GM12864 (cell line): ENCODE measurements at regions not wholly inside any gene's neighbourhood (a gene's known extent, or its start where the extent isn't known, plus 50 kb on each side); places are given as distances from the start of the nearest gene placed in this dataset.
"Not testable (repeated sequence)": the region's sequence is repeated elsewhere in the genome, so short reads cannot be mapped to it uniquely, and the experiment has no call there.

Source experiments
- DNase-seq: peaks from one replicate; pipeline ENCODE4 v3.0.0-alpha.2; 2011; ENCODE audit warnings: low read depth
- H3K4me3 ChIP-seq: 2 replicates; pipeline ENCODE4 v1.5.1; 2011; ENCODE audit warnings: mild to moderate bottlenecking, low read depth, low read length, control low read depth
- TF ChIP-seq, protein P1 (sequence below): IDR thresholded peaks from 2 replicates; pipeline ENCODE4 v1.5.1; 2011; ENCODE audit warnings: low read depth, mild to moderate bottlenecking, moderate library complexity, low read length, control low read depth, inconsistent platforms; ENCODE audit errors: missing control alignments

DNA sequence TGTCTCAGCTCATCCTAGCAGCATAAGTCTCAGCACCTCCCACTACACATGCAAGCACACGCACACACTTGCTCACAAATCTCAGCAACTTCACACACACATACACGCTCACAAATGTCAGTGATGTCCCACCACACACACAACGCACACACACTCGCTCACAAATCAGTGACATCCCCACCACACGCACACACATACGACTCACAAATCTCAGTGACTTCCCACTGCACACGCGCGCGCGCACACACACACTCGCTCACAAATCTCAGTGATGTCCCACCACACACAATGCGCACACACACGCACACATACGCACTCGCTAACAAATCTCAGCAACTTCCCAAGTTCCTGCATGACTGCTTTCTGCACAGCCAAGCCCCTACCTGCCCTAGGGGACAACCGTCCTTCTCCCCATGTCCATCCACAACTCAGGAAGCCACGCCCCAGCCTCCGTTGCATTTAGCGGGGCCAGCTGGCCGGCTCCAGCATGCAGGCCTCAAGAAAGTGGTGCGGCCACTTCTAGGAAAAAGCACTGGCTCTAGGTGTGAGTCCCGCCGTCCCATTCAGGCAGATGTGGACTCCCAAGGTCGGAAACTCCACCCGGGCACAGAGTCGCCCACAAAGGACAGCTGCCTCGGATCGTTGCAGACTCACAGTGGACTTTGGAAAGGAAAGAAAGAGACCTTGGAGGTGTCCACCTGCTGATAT is 180.1 kb upstream of the SALL3 start:
- no peak for DNase-seq
- H3K4me3 ChIP-seq = no peak overlapping the region
- TF ChIP-seq, protein P1, sequence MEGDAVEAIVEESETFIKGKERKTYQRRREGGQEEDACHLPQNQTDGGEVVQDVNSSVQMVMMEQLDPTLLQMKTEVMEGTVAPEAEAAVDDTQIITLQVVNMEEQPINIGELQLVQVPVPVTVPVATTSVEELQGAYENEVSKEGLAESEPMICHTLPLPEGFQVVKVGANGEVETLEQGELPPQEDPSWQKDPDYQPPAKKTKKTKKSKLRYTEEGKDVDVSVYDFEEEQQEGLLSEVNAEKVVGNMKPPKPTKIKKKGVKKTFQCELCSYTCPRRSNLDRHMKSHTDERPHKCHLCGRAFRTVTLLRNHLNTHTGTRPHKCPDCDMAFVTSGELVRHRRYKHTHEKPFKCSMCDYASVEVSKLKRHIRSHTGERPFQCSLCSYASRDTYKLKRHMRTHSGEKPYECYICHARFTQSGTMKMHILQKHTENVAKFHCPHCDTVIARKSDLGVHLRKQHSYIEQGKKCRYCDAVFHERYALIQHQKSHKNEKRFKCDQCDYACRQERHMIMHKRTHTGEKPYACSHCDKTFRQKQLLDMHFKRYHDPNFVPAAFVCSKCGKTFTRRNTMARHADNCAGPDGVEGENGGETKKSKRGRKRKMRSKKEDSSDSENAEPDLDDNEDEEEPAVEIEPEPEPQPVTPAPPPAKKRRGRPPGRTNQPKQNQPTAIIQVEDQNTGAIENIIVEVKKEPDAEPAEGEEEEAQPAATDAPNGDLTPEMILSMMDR = no peak

DNA sequence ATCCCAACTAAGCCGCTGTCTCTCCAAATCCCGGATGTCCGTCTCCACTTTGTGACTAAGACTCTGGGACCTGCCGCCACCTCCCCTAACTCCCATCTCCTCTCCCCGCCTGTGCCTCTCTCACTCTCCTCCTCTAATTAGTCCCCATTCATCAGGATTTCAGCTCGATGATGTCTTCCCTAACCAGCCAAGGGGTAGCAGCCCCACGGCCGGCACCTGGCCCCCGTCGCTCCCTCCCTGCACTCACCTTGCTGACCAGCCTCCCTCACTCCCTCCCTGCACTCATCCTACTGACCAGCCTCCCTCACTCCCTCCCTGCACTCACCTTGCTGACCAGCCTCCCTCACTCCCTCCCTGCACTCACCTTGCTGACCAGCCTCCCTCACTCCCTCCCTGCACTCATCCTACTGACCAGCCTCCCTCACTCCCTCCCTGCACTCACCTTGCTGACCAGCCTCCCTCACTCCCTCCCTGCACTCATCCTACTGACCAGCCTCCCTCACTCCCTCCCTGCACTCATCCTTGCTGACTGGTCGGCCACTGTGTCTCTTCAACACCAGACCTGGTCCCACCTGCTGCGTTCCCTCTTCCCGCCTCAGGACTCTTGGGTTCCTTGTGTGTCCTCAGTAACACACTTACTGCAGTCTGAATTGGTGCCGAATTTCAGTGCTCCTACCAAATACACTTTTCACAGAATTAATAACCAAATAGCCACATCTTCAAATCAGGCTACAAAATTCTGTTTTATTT is 179.3 kb upstream of the SALL3 start:
- not testable (repeated sequence) for DNase-seq, H3K4me3 ChIP-seq

DNA sequence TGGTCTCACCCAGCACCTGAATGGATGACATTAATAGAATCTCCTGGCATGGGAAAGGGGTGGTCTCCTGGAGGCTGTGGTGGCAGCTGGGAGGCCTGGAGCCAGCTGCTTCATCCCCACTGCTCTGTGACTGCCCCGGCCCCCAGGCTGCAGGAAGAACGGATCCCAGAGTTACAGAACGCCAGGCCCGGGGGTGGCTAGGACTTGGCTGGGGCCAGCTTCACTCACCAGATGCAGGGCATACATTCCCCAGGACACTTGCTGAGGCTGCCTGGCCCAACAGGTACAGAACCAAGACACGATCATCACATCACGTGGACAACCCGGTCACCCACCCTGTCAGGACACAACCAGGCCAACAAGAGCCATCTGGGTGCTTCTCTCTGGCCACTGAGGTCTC is 178.6 kb upstream of the SALL3 start:
- no peak for DNase-seq
- no peak overlapping the region for H3K4me3 ChIP-seq
- TF ChIP-seq, protein P1 = no peak

DNA sequence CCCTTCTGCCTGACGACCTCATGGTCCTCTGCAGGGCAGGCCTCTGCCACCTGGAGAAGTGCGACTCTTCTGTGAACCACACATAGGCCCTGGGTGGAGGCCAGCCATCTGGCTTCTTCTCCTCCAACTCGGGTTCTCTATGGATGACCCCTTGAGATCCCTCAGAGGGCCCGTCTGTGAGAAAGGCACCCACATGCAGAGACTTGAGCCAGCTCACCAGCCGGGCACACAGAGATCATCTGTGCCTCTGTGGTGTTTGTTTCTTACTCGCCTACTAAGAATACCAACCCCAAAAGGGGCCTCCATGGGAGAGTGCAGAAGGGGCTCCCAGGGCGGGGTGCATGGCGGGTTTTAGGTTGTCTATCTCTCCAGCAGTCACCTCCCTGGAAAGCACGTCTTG is 176.5 kb upstream of the SALL3 start:
- no peak overlapping the region for H3K4me3 ChIP-seq
- no peak for DNase-seq
- TF ChIP-seq, protein P1 = no peak

DNA sequence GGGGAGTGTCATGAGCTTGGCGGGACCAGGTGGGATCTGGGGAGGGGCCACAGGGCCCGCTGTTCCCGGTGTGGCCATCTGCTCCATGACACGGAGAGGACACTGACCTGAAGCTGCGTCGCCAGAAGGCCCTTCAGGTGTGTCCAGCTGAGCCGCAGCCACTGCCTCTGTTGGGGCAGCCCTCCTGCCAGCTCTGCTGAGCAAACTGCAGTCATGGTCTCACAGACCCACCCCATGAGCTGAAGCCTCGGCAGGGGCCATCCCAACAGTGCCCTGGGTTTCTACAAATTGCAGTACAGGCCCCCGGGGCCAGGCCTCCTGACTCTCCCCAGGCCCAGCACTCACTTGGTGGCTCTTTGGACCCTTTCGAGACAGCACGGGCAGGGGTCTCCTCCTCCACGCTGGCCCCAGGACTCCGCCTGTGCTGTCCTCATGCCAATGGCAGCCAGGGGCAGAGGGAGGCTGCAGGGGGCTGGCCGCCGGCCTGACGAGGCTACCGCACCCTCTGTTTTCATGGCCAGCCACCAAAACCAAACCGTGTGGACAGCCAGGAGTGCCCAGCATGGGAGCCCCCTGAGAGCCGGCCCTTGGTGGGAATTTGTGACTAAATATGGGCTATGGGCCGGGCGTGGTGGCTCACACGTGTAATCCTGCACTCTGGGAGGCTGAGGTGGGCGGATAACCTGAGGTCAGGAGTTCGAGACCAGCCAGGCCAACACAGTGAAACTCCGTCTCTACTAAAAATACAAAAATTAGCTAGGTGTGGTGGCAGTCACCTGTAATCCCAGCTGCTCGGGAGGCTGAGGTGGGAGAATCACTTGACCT is 175.2 kb upstream of the SALL3 start:
- no peak overlapping the region for H3K4me3 ChIP-seq
- TF ChIP-seq, protein P1 = no peak
- DNase-seq = no peak

DNA sequence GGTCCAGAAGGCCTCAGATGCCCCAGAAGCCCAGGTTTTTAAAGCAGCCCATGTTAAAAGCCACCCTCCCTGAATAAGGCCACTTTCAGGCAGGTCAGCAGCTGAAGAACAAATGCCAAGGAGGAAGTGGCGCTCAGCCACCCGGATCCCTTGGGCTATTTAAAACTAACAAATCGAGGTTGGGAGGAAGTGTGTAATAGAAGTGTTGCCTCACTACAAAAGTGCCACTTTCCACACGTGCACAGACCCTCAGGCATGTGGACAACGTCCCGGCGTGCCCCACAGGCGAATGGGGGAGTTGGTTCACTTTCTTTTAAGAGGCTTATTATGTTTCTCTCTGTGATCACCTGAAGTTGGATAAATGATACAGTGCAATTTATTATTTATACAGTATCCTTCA is 173.8 kb upstream of the SALL3 start:
- TF ChIP-seq, protein P1 = no peak
- no peak overlapping the region for H3K4me3 ChIP-seq
- DNase-seq = no peak

DNA sequence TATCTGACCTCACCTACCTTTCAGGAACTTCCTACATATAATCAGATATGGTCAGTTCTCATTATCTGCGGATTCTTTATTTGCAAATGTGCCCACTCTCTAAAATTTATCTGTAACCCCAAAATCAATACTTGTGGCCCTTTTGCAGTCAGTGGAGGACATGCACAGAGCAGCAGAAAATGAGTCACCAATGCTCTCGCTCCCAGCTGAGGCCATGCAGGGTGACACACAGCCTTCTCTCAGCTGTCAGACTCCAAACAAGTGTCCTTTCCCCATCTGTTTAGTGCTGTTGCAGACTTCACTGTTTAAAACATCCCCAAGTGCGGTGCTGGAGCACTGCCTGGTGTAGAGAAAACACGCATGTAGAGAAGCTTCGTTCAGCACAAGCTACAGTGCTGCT is 171.9 kb upstream of the SALL3 start:
- no peak for DNase-seq
- TF ChIP-seq, protein P1 = no peak
- H3K4me3 ChIP-seq = no peak overlapping the region
